GM23338 (cell line): ENCODE measurements at regions not wholly inside any gene's neighbourhood (a gene's known extent, or its start where the extent isn't known, plus 50 kb on each side); places are given as distances from the start of the nearest gene placed in this dataset.

ENCODE experiments used
- ATAC-seq: fragments of 200-7000 bp; cut with Tn5 transposase; 3 replicates; pipeline ENCODE4 v1.9.1; 2020
- DNase-seq: peaks from one replicate; pipeline ENCODE4 v3.0.0-alpha.2; 2015; ENCODE audit warnings: low spot score
- H2AFZ ChIP-seq: fragments of 200-600 bp; sonication (generic); 2 replicates; pipeline ENCODE4 v1.8.0; 2016; ENCODE audit warnings: antibody characterized with exemption, mild to moderate bottlenecking, moderate library complexity
- H3F3A ChIP-seq: fragments of 200-600 bp; sonication (generic); replicated peaks from 2 replicates; pipeline ENCODE4 v1.8.0; 2017; ENCODE audit warnings: antibody characterized with exemption, mixed run types, low read depth
- H3K27ac ChIP-seq: fragments of 200-600 bp; sonication (generic); 2 replicates; pipeline ENCODE4 v1.6.1; 2016; ENCODE audit warnings: low read depth
- H3K27me3 ChIP-seq: fragments of 200-600 bp; sonication (generic); 2 replicates; pipeline ENCODE4 v1.8.0; 2016; ENCODE audit warnings: mild to moderate bottlenecking, mixed run types, moderate library complexity; ENCODE audit not compliant: insufficient read depth
- H3K36me3 ChIP-seq: fragments of 200-600 bp; sonication (generic); 2 replicates; pipeline ENCODE4 v1.8.0; 2016; ENCODE audit warnings: mild to moderate bottlenecking; ENCODE audit not compliant: insufficient read depth
- H3K4me1 ChIP-seq: fragments of 200-600 bp; sonication (generic); 2 replicates; pipeline ENCODE4 v1.8.0; 2016; ENCODE audit warnings: mild to moderate bottlenecking, moderate library complexity; ENCODE audit not compliant: insufficient read depth
- H3K4me2 ChIP-seq: fragments of 200-600 bp; sonication (generic); 2 replicates; pipeline ENCODE4 v1.7.1; 2017; ENCODE audit warnings: mixed run types
- H3K4me3 ChIP-seq: fragments of 200-600 bp; sonication (generic); 2 replicates; pipeline ENCODE4 v1.6.1; 2016; ENCODE audit warnings: mixed run types
- H3K79me2 ChIP-seq: fragments of 200-600 bp; sonication (generic); replicated peaks from 2 replicates; pipeline ENCODE4 v1.8.0; 2017; ENCODE audit warnings: mild to moderate bottlenecking; ENCODE audit not compliant: insufficient read depth
- H3K9me2 ChIP-seq: fragments of 200-600 bp; sonication (generic); 2 replicates; pipeline ENCODE4 v1.8.0; 2017; ENCODE audit not compliant: insufficient read depth
- H4K20me1 ChIP-seq: fragments of 200-600 bp; sonication (generic); replicated peaks from 2 replicates; pipeline ENCODE4 v1.8.0; 2017; ENCODE audit warnings: mild to moderate bottlenecking; ENCODE audit not compliant: insufficient read depth
- H3K27ac Mint-ChIP-seq: 2 replicates; pipeline ENCODE4 v1.8.0; 2020; ENCODE audit warnings: inconsistent platforms, mild to moderate bottlenecking, moderate library complexity, mixed read lengths
- H3K27me3 Mint-ChIP-seq: 3 replicates; pipeline ENCODE4 v1.8.0; 2022; ENCODE audit warnings: low read depth, mild to moderate bottlenecking, moderate library complexity, mixed read lengths, inconsistent platforms; ENCODE audit not compliant: insufficient read depth, poor library complexity
- H3K36me3 Mint-ChIP-seq: 3 replicates; pipeline ENCODE4 v1.8.0; 2021; ENCODE audit warnings: low read depth, mild to moderate bottlenecking, inconsistent platforms, moderate library complexity, mixed read lengths
- H3K4me1 Mint-ChIP-seq: 3 replicates; pipeline ENCODE4 v1.8.0; 2020; ENCODE audit warnings: mild to moderate bottlenecking, inconsistent platforms, mixed read lengths
- H3K4me3 Mint-ChIP-seq: 3 replicates; pipeline ENCODE4 v1.8.0; 2021; ENCODE audit warnings: moderate library complexity, mild to moderate bottlenecking, inconsistent platforms, mixed read lengths
- H3K9me3 Mint-ChIP-seq: 3 replicates; pipeline ENCODE4 v1.8.0; 2020; ENCODE audit warnings: moderate library complexity, mild to moderate bottlenecking, inconsistent platforms, mixed read lengths
- CREB1 ChIP-seq: fragments of 250-450 bp; sonication (Bioruptor Pico); IDR thresholded peaks from 2 replicates; pipeline ENCODE4 v1.5.0; 2020; ENCODE audit warnings: low read depth, mild to moderate bottlenecking, moderate library complexity
- CTCF ChIP-seq, 2 experiments: fragments of 200-600 bp in 1 of 2; sonication (generic) in 1 of 2; conservative IDR thresholded peaks; 2 replicates each; pipeline versions ENCODE4 v1.5.1 to v1.6.1; 2016 to 2017; ENCODE audit warnings: antibody characterized with exemption in 2 of 2, low read depth in 2 of 2, mild to moderate bottlenecking in 2 of 2, moderate library complexity in 1 of 2
- ETS1 ChIP-seq: IDR thresholded peaks from 2 replicates; pipeline ENCODE4 v1.6.1; 2016; ENCODE audit warnings: antibody characterized with exemption
- JUNB ChIP-seq: IDR thresholded peaks from one replicate; pipeline ENCODE4 v1.6.1; 2016; ENCODE audit warnings: antibody characterized with exemption; ENCODE audit not compliant: unreplicated experiment
- NANOG ChIP-seq: IDR thresholded peaks from 2 replicates; pipeline ENCODE4 v1.6.1; 2016; ENCODE audit warnings: antibody characterized with exemption, borderline replicate concordance
- POLR2AphosphoS5 ChIP-seq: IDR thresholded peaks from 2 replicates; pipeline ENCODE4 v1.6.1; 2016; ENCODE audit warnings: antibody characterized with exemption, low read depth
- REST ChIP-seq: IDR thresholded peaks from one replicate; pipeline ENCODE4 v1.6.1; 2018; ENCODE audit warnings: antibody characterized with exemption; ENCODE audit not compliant: unreplicated experiment
- STAT1 ChIP-seq: IDR thresholded peaks from one replicate; pipeline ENCODE4 v1.6.1; 2016; ENCODE audit warnings: antibody characterized with exemption; ENCODE audit not compliant: unreplicated experiment
- ZNF114 ChIP-seq: fragments of 250-450 bp; sonication (Bioruptor Pico); IDR thresholded peaks from 2 replicates; pipeline ENCODE4 v1.5.0; 2020; ENCODE audit warnings: mild to moderate bottlenecking, moderate library complexity
- ZNF331 ChIP-seq: fragments of 250-450 bp; sonication (Bioruptor Pico); IDR thresholded peaks from 2 replicates; pipeline ENCODE4 v1.5.0; 2020; ENCODE audit warnings: low read depth, mild to moderate bottlenecking, moderate library complexity
- ZNF462 ChIP-seq: fragments of 250-450 bp; sonication (Bioruptor Pico); IDR thresholded peaks from 2 replicates; pipeline ENCODE4 v1.5.0; 2020; ENCODE audit warnings: mild to moderate bottlenecking, moderate library complexity

GRCh38 chr2:190149908-190150307 is 87.4 kb upstream of the MSTN start:
- no peak overlapping the region for H3K27ac ChIP-seq
- DNase-seq (peak; percentile 3), ATAC-seq (peak; percentile 65)
- Mint-ChIP-seq H3K4me3 (no peak overlapping the region), H3K27me3 (peaks cover 5% of the 10 kb centered on the region), H3K27ac (peak overlapping the region; percentile 51; the same call in 1 of the 2 replicates), H3K4me1 (peaks cover 11% of the 10 kb centered on the region), H3K9me3 (peaks cover 21% of the 10 kb centered on the region), H3K36me3 (no peaks in the 10 kb centered on the region)
- no peaks in the 10 kb centered on the region for H4K20me1 ChIP-seq
- H3K36me3 ChIP-seq = no peaks in the 10 kb centered on the region
- no peaks in the 10 kb centered on the region for H3K9me2 ChIP-seq
- no peaks in the 10 kb centered on the region for H3K27me3 ChIP-seq
- H2AFZ ChIP-seq = peak overlapping the region; percentile 97
- H3K4me1 ChIP-seq = peaks cover 6% of the 10 kb centered on the region; the same call in 1 of the 2 replicates
- H3K4me2 ChIP-seq = peak overlapping the region; percentile 43; the same call in 1 of the 2 replicates
- H3F3A ChIP-seq = no peaks in the 10 kb centered on the region
- no peak overlapping the region for H3K4me3 ChIP-seq
- no peaks in the 10 kb centered on the region for H3K79me2 ChIP-seq
- TF ChIP-seq NANOG (no peak), REST (no peak), CTCF (conservative IDR thresholded peaks at IDR 0.05; ENCODE audit: low read depth in 2 of 2) (no peak), ETS1 (no peak), POLR2AphosphoS5 (no peak), STAT1 (no peak), CREB1 (CRISPR knock-in tag) (no peak), JUNB (no peak), ZNF462 (CRISPR knock-in tag) (no peak), ZNF331 (CRISPR knock-in tag) (no peak), ZNF114 (CRISPR knock-in tag) (no peak)
